ENCODE measurements at regions not wholly inside any gene's neighbourhood (a gene's known extent, or its start where the extent isn't known, plus 50 kb on each side); places are given as distances from the start of the nearest gene placed in this dataset.

DNA sequence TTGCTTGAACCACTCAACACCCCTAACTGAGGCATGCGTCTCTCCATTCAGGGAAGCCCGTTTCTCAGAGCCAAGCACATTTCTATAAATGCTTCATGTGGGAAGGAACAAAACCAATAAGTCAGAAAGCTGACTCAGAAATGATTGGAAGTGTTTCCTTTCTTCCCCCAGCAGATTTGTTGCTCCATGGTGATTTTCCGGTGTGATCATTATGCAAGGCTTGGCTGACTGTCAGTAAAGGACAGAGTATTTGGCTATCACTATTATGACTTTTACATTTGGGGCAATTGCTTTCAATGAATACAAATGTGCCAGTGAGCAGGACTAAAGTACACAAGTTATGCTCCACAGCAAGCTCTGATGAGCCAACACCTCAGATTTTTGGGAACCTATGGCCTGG is 53.3 kb upstream of the ZC3H11B start:
- TF ChIP-seq POLR2A (IDR thresholded peaks at IDR 0.05): no peak
- no peak for TF ChIP-seq CTCF (IDR thresholded peaks at IDR 0.05)
- Histone ChIP-seq H3K9me3 (no peaks in the 10 kb centered on the region), H3K4me3 (no peak overlapping the region), H3K36me3 (ENCODE audit: low read depth, missing control alignments) (no peaks in the 10 kb centered on the region), H3K27me3 (no peaks in the 10 kb centered on the region), H3K27ac (no peak overlapping the region), H3K4me1 (no peaks in the 10 kb centered on the region)
- no peak for DNase-seq
- intact Hi-C loops (cut with DNase I; ENCODE audit: low total_unique reads): no loop called here
- WGBS, 2 donors: 60 to 83% methylated on average over 3 of the region's 3 CpGs

DNA sequence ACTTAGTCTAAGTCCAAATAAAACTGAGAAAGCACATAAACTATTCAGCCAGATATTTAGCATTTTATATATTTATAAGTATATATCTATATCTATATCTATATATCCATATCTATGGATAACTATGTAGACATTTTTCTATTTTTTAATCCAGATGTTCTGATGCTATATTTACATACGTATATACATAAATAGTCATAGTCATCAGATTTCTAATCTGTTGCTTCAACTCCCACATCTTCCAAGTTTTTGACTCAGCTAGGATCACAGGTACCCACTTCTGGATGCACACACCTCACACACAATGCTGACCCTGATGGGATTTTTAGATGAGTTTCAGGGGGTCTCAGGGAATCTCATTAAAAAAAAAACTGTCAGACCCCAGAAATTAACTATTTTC is 52.2 kb upstream of the ZC3H11B start:
- no peak for DNase-seq
- intact Hi-C loops (cut with DNase I; ENCODE audit: low total_unique reads): no loop called here
- no peak for TF ChIP-seq POLR2A (IDR thresholded peaks at IDR 0.05)
- no peak for TF ChIP-seq CTCF (IDR thresholded peaks at IDR 0.05)
- Histone ChIP-seq H3K27me3 (no peaks in the 10 kb centered on the region), H3K36me3 (ENCODE audit: low read depth, missing control alignments) (no peaks in the 10 kb centered on the region), H3K9me3 (no peaks in the 10 kb centered on the region), H3K27ac (no peak overlapping the region), H3K4me3 (no peak overlapping the region), H3K4me1 (peaks cover 5% of the 10 kb centered on the region)
- WGBS, 2 donors: 90 to 93% methylated on average over 1 of the region's 1 CpG

- H3K9me3 ChIP-seq: no peaks in the 10 kb centered on the region
- H3K27me3 ChIP-seq: no peaks in the 10 kb centered on the region
- intact Hi-C loops (cut with DNase I; ENCODE audit: low total_unique reads): no loop called here
- WGBS, 2 donors: 91 to 92% methylated on average over 4 of the region's 4 CpGs
- no peaks in the 10 kb centered on the region for H3K36me3 ChIP-seq (ENCODE audit: low read depth, missing control alignments)
- TF ChIP-seq POLR2A (IDR thresholded peaks at IDR 0.05): no peak
- TF ChIP-seq CTCF (IDR thresholded peaks at IDR 0.05): no peak
- DNase-seq: no peak
- H3K4me3 ChIP-seq: no peak overlapping the region
- peaks cover 5% of the 10 kb centered on the region for H3K4me1 ChIP-seq
- H3K27ac ChIP-seq: no peak overlapping the region
These were observed 51.6 kb upstream of the ZC3H11B start for GRCh38 chr1:219664310-219665029.

Small RNA genes lying in the stretch of these regions (small RNA-seq; reads per million reads assigned to genes)
- 0 reads per million in 2 donors for gene RNA5SP76
